ENCODE measurements at regions not wholly inside any gene's neighbourhood (a gene's known extent, or its start where the extent isn't known, plus 50 kb on each side); places are given as distances from the start of the nearest gene placed in this dataset.

GRCh38 chr15:96589864-96590263 lies 259.4 kb downstream of the NR2F2 start (continued):
- no peak for TF ChIP-seq CTCF (IDR thresholded peaks at IDR 0.05 in 2 of 3, conservative IDR thresholded peaks at IDR 0.05 in 1 of 3; ENCODE audit: insufficient read depth in 2 of 3, low read depth in 1 of 3, low read length in 3 of 3)
- TF ChIP-seq ZBTB2 (IDR thresholded peaks at IDR 0.05) = no peak
- TF ChIP-seq DEAF1 (CRISPR knock-in tag; IDR thresholded peaks at IDR 0.05) = no peak
- TF ChIP-seq TEAD1 (CRISPR knock-in tag; IDR thresholded peaks at IDR 0.05) = no peak
- no peak for TF ChIP-seq MTA3 (IDR thresholded peaks at IDR 0.05; ENCODE audit: borderline replicate concordance)
- TF ChIP-seq SIRT6 (IDR thresholded peaks at IDR 0.05; ENCODE audit: low read depth, low read length) = no peak

- Histone ChIP-seq H3K4me3 (no peak overlapping the region), H3K4me1 (replicated peaks in 1 of 2; ENCODE audit: control insufficient read depth in 2 of 2, insufficient read depth in 2 of 2, low read length in 2 of 2) (no peaks in the 10 kb centered on the region), H4K20me1 (replicated peaks; ENCODE audit: control insufficient read depth, insufficient read depth, low read length) (no peaks in the 10 kb centered on the region), H3K4me2 (ENCODE audit: insufficient read depth, low read length) (no peak overlapping the region), H2AFZ (ENCODE audit: low read depth, low read length) (no peak overlapping the region), H3K9me1 (ENCODE audit: control insufficient read depth, insufficient read depth, low read length) (no peaks in the 10 kb centered on the region), H3K9ac (ENCODE audit: insufficient read depth in 1 of 2, low read depth in 2 of 2, low read length in 2 of 2) (no peak overlapping the region), H3K79me2 (ENCODE audit: control insufficient read depth, insufficient read depth, low read length) (no peaks in the 10 kb centered on the region), H3K9me3 (replicated peaks; ENCODE audit: control insufficient read depth, insufficient read depth, low read depth, low read length) (no peaks in the 10 kb centered on the region), H3K36me3 (ENCODE audit: control insufficient read depth, insufficient read depth, low read length) (no peaks in the 10 kb centered on the region), H3K27ac (ENCODE audit: extremely low read depth, low read depth, low read length) (no peak overlapping the region), H3K27me3 (ENCODE audit: control insufficient read depth in 2 of 2, insufficient read depth in 2 of 2, low read length in 2 of 2) (peaks cover 2 to 6% of the 10 kb centered on the region in 2 experiments; a peak in 1 of 5 replicates)
- ATAC-seq (no peak), FAIRE-seq (no peak), DNase-seq (ENCODE audit: extremely low read depth in 1 of 4, low spot score in 3 of 4) (no peak)
- intact Hi-C loops (cut with micrococcal nuclease) = no loop called here
- TF ChIP-seq BCOR (IDR thresholded peaks at IDR 0.05) = no peak
- no peak for TF ChIP-seq FOXJ3 (CRISPR knock-in tag; IDR thresholded peaks at IDR 0.05)
- no peak for TF ChIP-seq NR4A1 (CRISPR knock-in tag; IDR thresholded peaks at IDR 0.05)
- no peak for TF ChIP-seq NR4A1 (tag; IDR thresholded peaks at IDR 0.05)
- no peak for TF ChIP-seq RAD51 (IDR thresholded peaks at IDR 0.05; ENCODE audit: borderline replicate concordance, low read depth)
- no peak for TF ChIP-seq MCM2 (IDR thresholded peaks at IDR 0.05; ENCODE audit: low read depth)
- TF ChIP-seq NCOA4 (IDR thresholded peaks at IDR 0.05; ENCODE audit: partially characterized antibody) = no peak
- POLR2A ChIA-PET = no interaction called here
- CTCF ChIA-PET (ENCODE audit: low intra/inter-chr PET ratio) = no interaction called here
- no TSS peak for BruUV-seq (replicated peaks)
- WGBS (ENCODE audit: insufficient coverage, low coverage, missing lambda C conversion rate) = 6% methylated on average over 7 of the region's 7 CpGs
- in situ Hi-C loops (cut with MboI) = no loop called here
Measured at GRCh38 chr15:96593735-96594134, 263.2 kb downstream of the NR2F2 start.

Measured in K562 (cell line).